OCI-LY7 (cell line): ENCODE measurements at regions not wholly inside any gene's neighbourhood (a gene's known extent, or its start where the extent isn't known, plus 50 kb on each side); places are given as distances from the start of the nearest gene placed in this dataset.

Experiments
- BruUV-seq: library from RNA; stranded (reverse); fragments of 400-500 nt; replicated peaks from 2 replicates; lab custom pipeline; 2021; lab: Mats Ljungman, UMichigan
- CTCF ChIA-PET: fragments of 300-600 bp; sonication (Branson Sonifier 250); formaldehyde crosslinking; loops from one replicate; lab custom pipeline; 2022; ENCODE audit warnings: antibody characterized with exemption; ENCODE audit not compliant: unreplicated experiment; lab: Charles Lee
- POLR2A ChIA-PET: fragments of 300-600 bp; sonication (Branson Sonifier 250); formaldehyde crosslinking; loops from one replicate; lab custom pipeline; 2022; ENCODE audit warnings: antibody characterized with exemption; lab: Charles Lee
- DNase-seq: peaks from one replicate; pipeline ENCODE4 v3.0.0-alpha.2; 2015; ENCODE audit warnings: low spot score
- H2AFZ ChIP-seq: fragments of 200-600 bp; sonication (generic), shearing (Covaris generic); 2 replicates; pipeline ENCODE4 v1.6.1; 2014; ENCODE audit warnings: mild to moderate bottlenecking, antibody characterized with exemption, low read length, moderate library complexity
- H3K27ac ChIP-seq: fragments of 200-600 bp; sonication (generic); 2 replicates; pipeline ENCODE4 v1.5.1; 2014; ENCODE audit warnings: mixed run types, low read depth, mild to moderate bottlenecking, moderate library complexity, low read length, inconsistent platforms; ENCODE audit not compliant: poor library complexity, severe bottlenecking
- H3K36me3 ChIP-seq: fragments of 200-600 bp; sonication (generic); 2 replicates; pipeline ENCODE4 v1.6.1; 2014; ENCODE audit warnings: mild to moderate bottlenecking, antibody characterized with exemption, low read length, moderate library complexity, mixed read lengths; ENCODE audit not compliant: insufficient read depth
- H3K4me1 ChIP-seq: fragments of 200-600 bp; sonication (generic); 2 replicates; pipeline ENCODE4 v1.5.1; 2014; ENCODE audit warnings: mild to moderate bottlenecking, low read length; ENCODE audit not compliant: insufficient read depth, poor library complexity, severe bottlenecking
- H3K4me2 ChIP-seq: fragments of 200-600 bp; sonication (generic); 2 replicates; pipeline ENCODE4 v1.6.1; 2014; ENCODE audit warnings: mild to moderate bottlenecking, low read length
- H3K4me3 ChIP-seq: fragments of 200-600 bp; sonication (generic); 2 replicates; pipeline ENCODE4 v1.5.1; 2014; ENCODE audit warnings: mild to moderate bottlenecking, low read depth, low read length; ENCODE audit not compliant: poor library complexity, severe bottlenecking
- H3K79me2 ChIP-seq: fragments of 200-600 bp; sonication (generic); 2 replicates; pipeline ENCODE4 v1.6.1; 2016; ENCODE audit warnings: low read depth, mild to moderate bottlenecking, low read length, moderate library complexity, mixed read lengths; ENCODE audit not compliant: insufficient read depth
- H3K9me2 ChIP-seq: fragments of 200-600 bp; sonication (generic); 2 replicates; pipeline ENCODE4 v1.6.1; 2016; ENCODE audit warnings: mild to moderate bottlenecking, low read length, mixed read lengths; ENCODE audit not compliant: insufficient read depth
- H3K9me3 ChIP-seq: fragments of 200-600 bp; sonication (generic); 2 replicates; pipeline ENCODE4 v1.6.1; 2014; ENCODE audit warnings: mild to moderate bottlenecking, mixed run types, low read length, mixed read lengths
- H4K20me1 ChIP-seq: fragments of 200-600 bp; sonication (generic); 2 replicates; pipeline ENCODE4 v1.6.1; 2014; ENCODE audit warnings: mild to moderate bottlenecking, antibody characterized with exemption, low read length, moderate library complexity, mixed read lengths; ENCODE audit not compliant: insufficient read depth
- EZH2phosphoT487 ChIP-seq: fragments of 200-600 bp; sonication (generic); IDR thresholded peaks from 2 replicates; pipeline ENCODE4 v1.6.1; 2018; ENCODE audit warnings: low read depth, borderline replicate concordance, mild to moderate bottlenecking, mixed run types, antibody characterized with exemption, low read length, moderate library complexity, mixed read lengths
- intact Hi-C: fragments of 100-400 bp; cut with micrococcal nuclease; formaldehyde crosslinking; loops from one replicate; pipeline ENCODE4 v1.10.0; 2022; ENCODE audit not compliant: unreplicated experiment
- TF ChIP-seq, protein P1 (sequence below): fragments of 200-600 bp; sonication (generic); conservative IDR thresholded peaks from 2 replicates; pipeline ENCODE4 v1.5.1; 2014; ENCODE audit warnings: mild to moderate bottlenecking, antibody characterized with exemption, low read length, moderate library complexity, mixed read lengths

DNA sequence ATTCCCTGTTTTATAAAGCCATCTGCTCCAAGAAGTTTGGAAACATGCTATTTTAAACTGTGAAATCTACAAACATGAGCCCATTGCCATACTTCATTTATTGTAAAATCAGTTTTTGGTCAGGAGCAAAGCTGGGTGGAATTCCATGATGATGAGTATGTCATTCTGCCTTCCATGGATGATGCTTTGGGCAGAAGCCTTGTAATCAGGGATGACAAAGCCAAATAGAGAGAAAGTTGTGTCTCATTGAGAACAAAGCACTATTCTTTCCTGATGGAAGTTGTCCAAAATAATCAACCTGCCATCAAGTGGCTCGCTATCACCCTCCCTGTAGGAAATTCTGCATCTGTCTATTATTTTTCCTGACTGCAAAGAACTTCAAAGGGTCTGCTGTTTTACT lies 313.0 kb upstream of the DEFB112 start:
- Histone ChIP-seq H3K4me3 (no peak overlapping the region), H3K36me3 (no peaks in the 10 kb centered on the region), H4K20me1 (no peaks in the 10 kb centered on the region), H2AFZ (no peak overlapping the region), H3K27ac (no peak overlapping the region), H3K9me3 (no peaks in the 10 kb centered on the region), H3K4me1 (no peaks in the 10 kb centered on the region), H3K9me2 (no peaks in the 10 kb centered on the region), H3K4me2 (no peak overlapping the region), H3K79me2 (no peaks in the 10 kb centered on the region)
- TF ChIP-seq, protein P1, sequence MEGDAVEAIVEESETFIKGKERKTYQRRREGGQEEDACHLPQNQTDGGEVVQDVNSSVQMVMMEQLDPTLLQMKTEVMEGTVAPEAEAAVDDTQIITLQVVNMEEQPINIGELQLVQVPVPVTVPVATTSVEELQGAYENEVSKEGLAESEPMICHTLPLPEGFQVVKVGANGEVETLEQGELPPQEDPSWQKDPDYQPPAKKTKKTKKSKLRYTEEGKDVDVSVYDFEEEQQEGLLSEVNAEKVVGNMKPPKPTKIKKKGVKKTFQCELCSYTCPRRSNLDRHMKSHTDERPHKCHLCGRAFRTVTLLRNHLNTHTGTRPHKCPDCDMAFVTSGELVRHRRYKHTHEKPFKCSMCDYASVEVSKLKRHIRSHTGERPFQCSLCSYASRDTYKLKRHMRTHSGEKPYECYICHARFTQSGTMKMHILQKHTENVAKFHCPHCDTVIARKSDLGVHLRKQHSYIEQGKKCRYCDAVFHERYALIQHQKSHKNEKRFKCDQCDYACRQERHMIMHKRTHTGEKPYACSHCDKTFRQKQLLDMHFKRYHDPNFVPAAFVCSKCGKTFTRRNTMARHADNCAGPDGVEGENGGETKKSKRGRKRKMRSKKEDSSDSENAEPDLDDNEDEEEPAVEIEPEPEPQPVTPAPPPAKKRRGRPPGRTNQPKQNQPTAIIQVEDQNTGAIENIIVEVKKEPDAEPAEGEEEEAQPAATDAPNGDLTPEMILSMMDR, result no peak
- TF ChIP-seq EZH2phosphoT487, result no peak
- no TSS peak for BruUV-seq
- intact Hi-C loops, result no loop called here
- ChIA-PET POLR2A (interaction anchor here (1.0 kb wide), 1 partner anchor 12 kb away, joined by 3 read pairs; no protein-coding TSS in a partner anchor), CTCF (no interaction called here)
- no peak for DNase-seq

DNA sequence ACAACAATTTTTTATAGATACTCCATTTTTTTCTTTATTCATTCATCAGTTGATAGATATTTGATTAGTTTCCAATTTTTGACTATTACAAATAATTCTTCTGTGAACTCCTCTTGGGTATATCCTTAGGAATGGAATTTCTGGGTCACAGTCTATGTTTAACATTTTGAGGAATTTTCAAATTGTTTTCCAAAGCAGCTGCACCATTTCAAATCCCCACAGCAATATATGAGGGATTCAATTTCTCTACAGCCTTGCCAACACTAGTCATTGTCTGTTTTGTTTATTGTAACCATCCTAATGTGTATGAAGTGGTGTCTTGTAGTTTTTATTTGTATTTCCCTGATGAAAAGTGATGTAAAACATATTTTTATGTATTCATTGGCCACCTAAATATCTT lies 320.3 kb upstream of the DEFB112 start:
- TF ChIP-seq, protein P1, result no peak
- no peak for TF ChIP-seq EZH2phosphoT487
- intact Hi-C loops, result no loop called here
- Histone ChIP-seq H3K4me2 (no peak overlapping the region), H3K4me1 (no peaks in the 10 kb centered on the region), H3K9me2 (no peaks in the 10 kb centered on the region), H3K4me3 (no peak overlapping the region), H2AFZ (no peak overlapping the region), H3K36me3 (no peaks in the 10 kb centered on the region), H3K27ac (no peak overlapping the region), H3K9me3 (peaks cover under 1% of the 10 kb centered on the region; the same call in 1 of the 2 replicates), H4K20me1 (no peaks in the 10 kb centered on the region), H3K79me2 (no peaks in the 10 kb centered on the region)
- DNase-seq, result no peak
- ChIA-PET POLR2A (no interaction called here), CTCF (no interaction called here)
- no TSS peak for BruUV-seq

GRCh38 chr6:50380406-50381098 lies 330.8 kb upstream of the DEFB112 start:
- Histone ChIP-seq H3K4me2 (no peak overlapping the region), H3K9me2 (no peaks in the 10 kb centered on the region), H3K4me3 (no peak overlapping the region), H2AFZ (no peak overlapping the region), H4K20me1 (no peaks in the 10 kb centered on the region), H3K27ac (no peak overlapping the region), H3K36me3 (no peaks in the 10 kb centered on the region), H3K9me3 (no peaks in the 10 kb centered on the region; the same call in 1 of the 2 replicates), H3K4me1 (no peaks in the 10 kb centered on the region), H3K79me2 (no peaks in the 10 kb centered on the region)
- no peak for DNase-seq
- no peak for TF ChIP-seq EZH2phosphoT487
- TF ChIP-seq, protein P1, result no peak
- no TSS peak for BruUV-seq
- ChIA-PET POLR2A (no interaction called here), CTCF (no interaction called here)
- intact Hi-C loops, result no loop called here
